ENCODE measurements at regions not wholly inside any gene's neighbourhood (a gene's known extent, or its start where the extent isn't known, plus 50 kb on each side); places are given as distances from the start of the nearest gene placed in this dataset.
"Not testable (repeated sequence)": the region's sequence is repeated elsewhere in the genome, so short reads cannot be mapped to it uniquely, and the experiment has no call there.

- peak in 1 of 2 donors; percentile 12 for DNase-seq (ENCODE audit: low read depth in 2 of 2)
- no peak for TF ChIP-seq CTCF (IDR thresholded peaks at IDR 0.05; ENCODE audit: low read depth, low read length)
- H3K4me3 ChIP-seq (replicated peaks in 1 of 2; ENCODE audit: low read depth in 2 of 2, low read length in 2 of 2): no peak overlapping the region
Measured at GRCh38 chr19:28615966-28616365, 597.0 kb downstream of the UQCRFS1 start.

- no peak overlapping the region for H3K4me3 ChIP-seq (replicated peaks in 1 of 2; ENCODE audit: low read depth in 2 of 2, low read length in 2 of 2)
- TF ChIP-seq CTCF (IDR thresholded peaks at IDR 0.05; ENCODE audit: low read depth, low read length): no peak
- DNase-seq (ENCODE audit: low read depth in 2 of 2): no peak
Measured at GRCh38 chr19:28615546-28615916, 597.4 kb downstream of the UQCRFS1 start.

- no peak overlapping the region for H3K4me3 ChIP-seq (replicated peaks in 1 of 2; ENCODE audit: low read depth in 2 of 2, low read length in 2 of 2)
- TF ChIP-seq CTCF (IDR thresholded peaks at IDR 0.05; ENCODE audit: low read depth, low read length): no peak
- no peak for DNase-seq (ENCODE audit: low read depth in 2 of 2)
Measured at GRCh38 chr19:28614634-28615545, 598.1 kb downstream of the UQCRFS1 start.

- DNase-seq (ENCODE audit: low read depth in 2 of 2): no peak
- TF ChIP-seq CTCF (IDR thresholded peaks at IDR 0.05; ENCODE audit: low read depth, low read length): no peak
- no peak overlapping the region for H3K4me3 ChIP-seq (replicated peaks in 1 of 2; ENCODE audit: low read depth in 2 of 2, low read length in 2 of 2)
Measured at GRCh38 chr19:28612275-28612769, 600.6 kb downstream of the UQCRFS1 start.

- not testable (repeated sequence) for H3K4me3 ChIP-seq (replicated peaks in 1 of 2; ENCODE audit: low read depth in 2 of 2, low read length in 2 of 2); DNase-seq (ENCODE audit: low read depth in 2 of 2)
Measured at GRCh38 chr19:28611227-28611914, 601.6 kb downstream of the UQCRFS1 start.

- H3K4me3 ChIP-seq (replicated peaks in 1 of 2; ENCODE audit: low read depth in 2 of 2, low read length in 2 of 2): no peak overlapping the region
- no peak for TF ChIP-seq CTCF (IDR thresholded peaks at IDR 0.05; ENCODE audit: low read depth, low read length)
Measured at GRCh38 chr19:28610731-28611130, 602.2 kb downstream of the UQCRFS1 start.

GRCh38 chr19:28609944-28610343 lies 603.0 kb downstream of the UQCRFS1 start:
- no peak overlapping the region for H3K4me3 ChIP-seq (replicated peaks in 1 of 2; ENCODE audit: low read depth in 2 of 2, low read length in 2 of 2)
- TF ChIP-seq CTCF (IDR thresholded peaks at IDR 0.05; ENCODE audit: low read depth, low read length): no peak
- DNase-seq (ENCODE audit: low read depth in 2 of 2): no peak

More at GRCh38 chr19:28610731-28611130, 602.2 kb downstream of the UQCRFS1 start:
- no peak for DNase-seq (ENCODE audit: low read depth in 2 of 2)

Measured in cardiac fibroblast (primary cell).